Right lobe of liver (tissue), 4 donors: ENCODE measurements at regions not wholly inside any gene's neighbourhood (a gene's known extent, or its start where the extent isn't known, plus 50 kb on each side); places are given as distances from the start of the nearest gene placed in this dataset.

Source experiments
- POLR2A ChIP-seq: fragments of 450-650 bp; IDR thresholded peaks from one replicate; pipeline ENCODE4 v1.6.1; 2017; ENCODE audit warnings: antibody characterized with exemption, mild to moderate bottlenecking
- TF ChIP-seq, protein P1 (sequence below), 4 donors: fragments of 200-600 bp in 3 of 4; fragments of 450-650 bp in 1 of 4; IDR thresholded peaks; one replicate each; pipeline versions ENCODE4 v1.5.1 to v1.8.0; 2016 to 2022; ENCODE audit warnings: antibody characterized with exemption in 4 of 4, mild to moderate bottlenecking in 2 of 4
- donor health status: DM: no; HTN: no; CAD: no.
- donor health status: DM: no; HTN: no; CAD: no.
- donor health status: DM: no; HTN: yes; CAD: no.

DNA sequence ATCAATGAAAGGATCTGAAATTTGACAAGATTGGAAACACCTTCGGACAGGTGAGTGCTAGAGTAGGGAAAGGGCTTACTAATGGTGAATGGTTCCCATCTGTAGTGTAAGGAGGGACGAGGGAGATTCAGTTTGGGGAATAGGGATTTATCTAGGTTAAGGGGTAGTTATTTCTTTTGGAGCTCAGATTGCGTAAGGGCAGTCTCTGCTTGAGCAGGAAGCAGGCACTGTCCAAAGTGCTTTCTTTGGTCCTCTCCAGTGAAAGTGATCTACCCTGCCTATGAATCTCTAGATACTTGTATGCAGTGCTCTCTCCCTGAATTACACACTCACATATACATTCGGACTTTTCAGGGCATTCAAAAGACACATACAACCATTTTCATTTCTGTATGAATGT lies 272.9 kb upstream of the FIGN start:
- TF ChIP-seq, protein P1, sequence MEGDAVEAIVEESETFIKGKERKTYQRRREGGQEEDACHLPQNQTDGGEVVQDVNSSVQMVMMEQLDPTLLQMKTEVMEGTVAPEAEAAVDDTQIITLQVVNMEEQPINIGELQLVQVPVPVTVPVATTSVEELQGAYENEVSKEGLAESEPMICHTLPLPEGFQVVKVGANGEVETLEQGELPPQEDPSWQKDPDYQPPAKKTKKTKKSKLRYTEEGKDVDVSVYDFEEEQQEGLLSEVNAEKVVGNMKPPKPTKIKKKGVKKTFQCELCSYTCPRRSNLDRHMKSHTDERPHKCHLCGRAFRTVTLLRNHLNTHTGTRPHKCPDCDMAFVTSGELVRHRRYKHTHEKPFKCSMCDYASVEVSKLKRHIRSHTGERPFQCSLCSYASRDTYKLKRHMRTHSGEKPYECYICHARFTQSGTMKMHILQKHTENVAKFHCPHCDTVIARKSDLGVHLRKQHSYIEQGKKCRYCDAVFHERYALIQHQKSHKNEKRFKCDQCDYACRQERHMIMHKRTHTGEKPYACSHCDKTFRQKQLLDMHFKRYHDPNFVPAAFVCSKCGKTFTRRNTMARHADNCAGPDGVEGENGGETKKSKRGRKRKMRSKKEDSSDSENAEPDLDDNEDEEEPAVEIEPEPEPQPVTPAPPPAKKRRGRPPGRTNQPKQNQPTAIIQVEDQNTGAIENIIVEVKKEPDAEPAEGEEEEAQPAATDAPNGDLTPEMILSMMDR (IDR thresholded peaks at IDR 0.05) = no peak
- no peak for TF ChIP-seq POLR2A
